ENCODE measurements at regions not wholly inside any gene's neighbourhood (a gene's known extent, or its start where the extent isn't known, plus 50 kb on each side); places are given as distances from the start of the nearest gene placed in this dataset.

DNA sequence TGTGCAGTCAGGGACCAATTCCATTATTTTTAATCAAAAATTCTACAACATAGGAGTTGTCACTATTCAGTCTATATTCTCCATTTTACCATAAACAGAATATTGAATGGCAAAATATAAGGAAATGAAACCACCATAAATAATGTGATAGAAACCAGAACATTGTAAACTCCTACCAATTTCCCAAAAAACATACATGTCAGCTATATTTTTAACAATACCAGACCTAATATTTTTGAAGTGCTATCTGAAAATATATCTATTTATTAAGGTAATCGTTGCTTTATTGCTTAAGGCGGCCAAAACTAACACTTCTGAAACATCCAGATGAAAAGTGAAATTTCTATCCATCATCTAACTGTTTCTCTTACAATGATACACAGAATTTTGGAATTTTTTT, 123.0 kb upstream of the C11orf58 start:
- H3K27ac ChIP-seq = no peak overlapping the region
- DNase-seq (ENCODE audit: low spot score) = no peak
- CTCF ChIA-PET = no interaction called here
- POLR2A ChIA-PET (ENCODE audit: low non-redundant PET) = no interaction called here
- TF ChIP-seq, protein P1, sequence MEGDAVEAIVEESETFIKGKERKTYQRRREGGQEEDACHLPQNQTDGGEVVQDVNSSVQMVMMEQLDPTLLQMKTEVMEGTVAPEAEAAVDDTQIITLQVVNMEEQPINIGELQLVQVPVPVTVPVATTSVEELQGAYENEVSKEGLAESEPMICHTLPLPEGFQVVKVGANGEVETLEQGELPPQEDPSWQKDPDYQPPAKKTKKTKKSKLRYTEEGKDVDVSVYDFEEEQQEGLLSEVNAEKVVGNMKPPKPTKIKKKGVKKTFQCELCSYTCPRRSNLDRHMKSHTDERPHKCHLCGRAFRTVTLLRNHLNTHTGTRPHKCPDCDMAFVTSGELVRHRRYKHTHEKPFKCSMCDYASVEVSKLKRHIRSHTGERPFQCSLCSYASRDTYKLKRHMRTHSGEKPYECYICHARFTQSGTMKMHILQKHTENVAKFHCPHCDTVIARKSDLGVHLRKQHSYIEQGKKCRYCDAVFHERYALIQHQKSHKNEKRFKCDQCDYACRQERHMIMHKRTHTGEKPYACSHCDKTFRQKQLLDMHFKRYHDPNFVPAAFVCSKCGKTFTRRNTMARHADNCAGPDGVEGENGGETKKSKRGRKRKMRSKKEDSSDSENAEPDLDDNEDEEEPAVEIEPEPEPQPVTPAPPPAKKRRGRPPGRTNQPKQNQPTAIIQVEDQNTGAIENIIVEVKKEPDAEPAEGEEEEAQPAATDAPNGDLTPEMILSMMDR (conservative IDR thresholded peaks at IDR 0.05; ENCODE audit: low read depth) = no peak

DNA sequence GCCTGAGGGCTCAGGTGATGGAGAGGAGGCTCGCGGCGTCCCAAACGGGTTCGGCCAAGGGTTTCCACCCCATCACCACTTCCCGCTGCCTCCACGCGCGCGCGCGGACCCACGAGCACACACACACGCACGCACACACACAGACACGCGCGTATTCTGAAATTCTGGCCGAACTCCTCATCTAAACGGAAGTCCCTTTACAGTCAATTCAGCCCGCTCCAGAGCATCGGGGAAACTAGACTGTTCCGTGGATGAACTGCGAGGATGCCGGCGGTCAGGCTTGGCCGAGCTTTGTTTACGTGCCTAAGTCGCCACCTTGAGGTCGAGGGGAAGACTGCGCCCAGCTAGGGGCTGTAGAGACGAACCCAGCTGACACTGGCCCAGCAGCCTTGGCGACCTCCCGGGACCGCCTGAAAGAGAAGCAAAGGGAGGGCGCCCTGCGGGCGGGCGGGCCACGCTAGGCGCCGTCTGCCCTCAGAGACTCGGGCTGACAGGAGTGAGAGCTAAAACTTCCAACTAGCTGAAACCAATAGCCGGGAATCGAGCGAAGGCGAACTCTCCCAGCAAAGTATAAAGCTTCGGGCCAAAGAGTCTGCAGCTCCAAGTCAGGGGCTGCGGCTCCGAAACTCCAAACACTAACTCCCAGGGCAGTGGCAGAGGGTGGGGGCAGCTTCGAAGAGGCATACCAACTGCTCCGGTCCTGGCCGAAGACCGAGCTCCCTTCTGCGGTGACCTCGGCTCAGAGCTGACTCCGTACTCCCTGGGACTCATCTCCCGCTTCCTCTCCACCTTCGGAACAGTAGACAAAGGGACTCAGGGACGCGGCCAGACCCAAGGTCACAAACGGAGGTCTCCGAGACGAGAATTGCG, 124.7 kb upstream of the C11orf58 start:
- H3K27ac ChIP-seq = no peak overlapping the region
- POLR2A ChIA-PET (ENCODE audit: low non-redundant PET) = no interaction called here
- DNase-seq (ENCODE audit: low spot score) = peak; percentile 73
- TF ChIP-seq, protein P1 (conservative IDR thresholded peaks at IDR 0.05; ENCODE audit: low read depth) = peak; percentile 90
- CTCF ChIA-PET = interaction anchor here (0.6 to 2.5 kb wide), 12 partner anchors 9 to 1512 kb away, joined by 3 to 26 read pairs (median 4); no protein-coding TSS in a partner anchor

DNA sequence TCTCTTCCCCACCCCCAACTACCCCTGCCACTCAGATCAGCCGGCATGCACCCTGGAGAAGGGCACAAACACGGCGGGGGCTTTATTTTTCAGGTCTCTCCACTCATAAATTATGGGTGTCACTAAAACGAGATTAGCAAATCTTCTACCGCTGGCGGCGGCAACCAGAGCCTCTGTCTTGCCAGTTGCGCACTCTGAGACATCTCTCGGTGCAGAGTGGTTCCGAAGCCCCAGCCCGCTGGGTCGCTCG, 125.3 kb upstream of the C11orf58 start:
- DNase-seq (ENCODE audit: low spot score) = no peak
- ChIA-PET POLR2A (ENCODE audit: low non-redundant PET) (no interaction called here), CTCF (interaction anchor here (0.6 to 2.5 kb wide), 9 partner anchors 8 to 983 kb away, joined by 3 to 26 read pairs (median 4); no protein-coding TSS in a partner anchor)
- TF ChIP-seq, protein P1 (conservative IDR thresholded peaks at IDR 0.05; ENCODE audit: low read depth) = no peak
- H3K27ac ChIP-seq = no peak overlapping the region

DNA sequence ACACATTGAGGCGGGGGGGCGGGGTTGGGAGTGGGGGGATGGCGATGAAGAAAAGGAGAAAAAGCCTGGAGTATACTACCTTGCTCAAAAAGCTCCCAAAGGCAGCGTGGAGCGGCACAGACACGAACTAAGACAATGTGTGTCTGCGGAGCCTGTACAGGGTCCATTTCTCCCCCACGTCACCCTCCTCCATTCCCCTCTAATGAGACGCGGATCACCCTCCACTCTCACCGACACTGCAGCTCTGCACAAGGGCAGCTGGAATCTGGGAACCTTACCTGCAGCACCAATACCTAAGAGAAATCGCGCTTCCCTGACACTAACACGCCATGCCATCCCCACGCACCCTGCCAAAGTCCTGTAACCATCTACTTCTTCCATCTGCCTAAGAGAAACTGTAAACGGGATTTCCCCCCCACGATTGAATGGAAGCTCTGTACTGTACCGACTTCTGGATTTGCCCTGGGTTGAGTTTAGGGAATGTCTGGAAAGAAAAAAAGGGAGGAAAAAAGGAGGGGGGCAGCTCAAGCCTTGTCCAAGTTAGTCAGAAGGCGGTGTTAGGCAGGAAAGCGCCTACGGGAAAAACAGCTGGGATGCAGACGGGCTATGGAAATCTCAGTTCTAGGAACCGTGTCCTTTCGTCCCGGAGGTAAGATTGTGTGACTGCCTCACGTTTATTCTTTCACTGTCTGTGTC, 125.7 kb upstream of the C11orf58 start:
- ChIA-PET POLR2A (ENCODE audit: low non-redundant PET) (no interaction called here), CTCF (interaction anchor here (0.7 to 2.5 kb wide), 4 partner anchors 8 to 983 kb away, joined by 4 to 26 read pairs (median 6); no protein-coding TSS in a partner anchor)
- DNase-seq (ENCODE audit: low spot score) = no peak
- TF ChIP-seq, protein P1 (conservative IDR thresholded peaks at IDR 0.05; ENCODE audit: low read depth) = no peak
- no peak overlapping the region for H3K27ac ChIP-seq

DNA sequence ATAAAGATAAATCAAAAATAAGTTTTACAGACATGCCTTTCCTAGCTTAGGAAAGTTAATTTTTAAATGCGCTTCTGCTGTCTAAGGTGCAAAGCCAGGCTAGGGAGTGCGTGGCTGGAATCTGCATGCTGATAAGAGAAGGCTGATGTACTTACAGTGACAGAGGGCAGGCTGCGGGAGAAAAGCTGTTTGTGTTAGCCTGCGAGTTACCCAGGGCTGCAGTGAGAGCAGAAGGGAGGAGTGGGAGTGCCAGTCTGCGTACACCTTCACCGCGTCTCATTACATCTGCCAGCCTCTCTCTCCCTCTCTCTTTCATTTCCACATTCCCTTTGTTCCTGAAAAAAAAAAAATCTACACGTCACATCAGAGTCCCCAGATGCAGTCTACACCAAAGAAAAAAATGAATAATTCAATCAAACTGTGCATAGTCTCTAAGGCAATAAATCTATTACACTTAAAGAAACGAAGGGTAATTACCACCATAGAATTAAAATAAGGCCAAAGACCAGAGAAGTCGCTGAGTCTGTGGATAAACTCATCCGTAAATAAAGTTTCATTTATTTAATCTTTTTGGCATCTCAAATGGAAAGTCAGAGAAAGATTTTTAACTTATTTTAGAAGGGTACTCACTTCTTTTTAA, 126.4 kb upstream of the C11orf58 start:
- TF ChIP-seq, protein P1 (conservative IDR thresholded peaks at IDR 0.05; ENCODE audit: low read depth) = no peak
- DNase-seq (ENCODE audit: low spot score) = no peak
- H3K27ac ChIP-seq = no peak overlapping the region
- ChIA-PET POLR2A (ENCODE audit: low non-redundant PET) (no interaction called here), CTCF (interaction anchor here (0.7 to 2.5 kb wide), 3 partner anchors 7 to 963 kb away, joined by 4 to 26 read pairs (median 4); no protein-coding TSS in a partner anchor)

DNA sequence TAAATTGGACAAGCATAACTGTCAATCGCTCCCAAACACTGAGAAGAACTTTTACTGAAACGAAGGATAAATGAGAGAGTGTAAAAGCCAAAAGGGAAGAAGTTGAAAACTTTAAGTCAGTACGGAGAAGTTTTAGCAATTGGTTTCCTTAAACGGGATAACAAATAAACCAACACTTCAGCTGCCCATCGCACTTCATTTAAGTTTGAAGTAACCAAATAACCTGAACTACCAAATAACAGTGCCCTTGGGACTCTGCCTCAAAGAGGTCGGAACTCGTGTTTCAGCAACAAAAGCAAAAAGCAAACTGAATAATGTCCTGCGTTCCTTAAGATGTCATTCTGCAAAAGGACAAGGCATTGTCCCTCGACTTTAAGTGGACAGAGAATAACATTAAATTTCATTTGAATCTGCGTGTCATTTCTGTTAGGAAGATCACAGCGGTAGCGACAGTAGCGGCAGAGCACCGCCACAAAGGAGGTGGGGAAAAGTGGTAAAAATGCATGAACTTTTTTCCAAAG, 127.0 kb upstream of the C11orf58 start:
- POLR2A ChIA-PET (ENCODE audit: low non-redundant PET) = no interaction called here
- no peak for DNase-seq (ENCODE audit: low spot score)

More for the DNA sequence above, 127.0 kb upstream of the C11orf58 start:
- TF ChIP-seq, protein P1 (conservative IDR thresholded peaks at IDR 0.05; ENCODE audit: low read depth) = no peak
- CTCF ChIA-PET = interaction anchor here (0.6 kb wide), 1 partner anchor 747 kb away, joined by 3 read pairs; no protein-coding TSS in a partner anchor
- no peak overlapping the region for H3K27ac ChIP-seq

Measured in RWPE1 (cell line).